Ramos (cell line): ENCODE measurements at regions not wholly inside any gene's neighbourhood (a gene's known extent, or its start where the extent isn't known, plus 50 kb on each side); places are given as distances from the start of the nearest gene placed in this dataset.

Experiments used
- in situ Hi-C: fragments of 300-500 bp; cut with MboI; formaldehyde crosslinking; loops from one replicate; pipeline ENCODE4 v1.14.3; 2022; ENCODE audit warnings: low sequenced_read_pairs; ENCODE audit not compliant: unreplicated experiment

- in situ Hi-C loops, result no loop called here
These were observed 197.2 kb upstream of the TMPO start for GRCh38 chr12:98317939-98318899.

- in situ Hi-C loops, result no loop called here
These were observed 195.5 kb upstream of the TMPO start for GRCh38 chr12:98319716-98320425.

- in situ Hi-C loops, result no loop called here
These were observed 190.4 kb upstream of the TMPO start for GRCh38 chr12:98325003-98325402.

- in situ Hi-C loops, result no loop called here
These were observed 186.9 kb upstream of the TMPO start for GRCh38 chr12:98328467-98328866.

GRCh38 chr12:98329589-98329988 lies 185.8 kb upstream of the TMPO start:
- in situ Hi-C loops, result no loop called here

- in situ Hi-C loops, result no loop called here
These were observed 182.7 kb upstream of the TMPO start for GRCh38 chr12:98332642-98333041.

- in situ Hi-C loops, result no loop called here
These were observed 180.6 kb upstream of the TMPO start for GRCh38 chr12:98334768-98335167.

GRCh38 chr12:98341026-98341425 lies 174.4 kb upstream of the TMPO start:
- in situ Hi-C loops, result no loop called here

- in situ Hi-C loops, result no loop called here
These were observed 173.7 kb upstream of the TMPO start for GRCh38 chr12:98341732-98342131.

GRCh38 chr12:98343002-98343567 lies 172.3 kb upstream of the TMPO start:
- in situ Hi-C loops, result no loop called here

GRCh38 chr12:98344046-98344930 lies 171.1 kb upstream of the TMPO start:
- in situ Hi-C loops, result no loop called here

GRCh38 chr12:98345308-98345876 lies 170.0 kb upstream of the TMPO start:
- in situ Hi-C loops, result no loop called here

- in situ Hi-C loops, result no loop called here
These were observed 164.3 kb upstream of the TMPO start for GRCh38 chr12:98351089-98351488.

GRCh38 chr12:98351784-98352183 lies 163.6 kb upstream of the TMPO start:
- in situ Hi-C loops, result no loop called here

GRCh38 chr12:98352218-98352811 lies 163.1 kb upstream of the TMPO start:
- in situ Hi-C loops, result no loop called here

- in situ Hi-C loops, result no loop called here
These were observed 162.6 kb upstream of the TMPO start for GRCh38 chr12:98352835-98353234.

GRCh38 chr12:98354520-98355035 lies 160.8 kb upstream of the TMPO start:
- in situ Hi-C loops, result no loop called here

- in situ Hi-C loops, result no loop called here
These were observed 160.1 kb upstream of the TMPO start for GRCh38 chr12:98355322-98355721.

- in situ Hi-C loops, result no loop called here
These were observed 159.5 kb upstream of the TMPO start for GRCh38 chr12:98355933-98356332.
